Endothelial cell of hepatic sinusoid (primary cell): ENCODE measurements at regions not wholly inside any gene's neighbourhood (a gene's known extent, or its start where the extent isn't known, plus 50 kb on each side); places are given as distances from the start of the nearest gene placed in this dataset.
"Not testable (repeated sequence)": the region's sequence is repeated elsewhere in the genome, so short reads cannot be mapped to it uniquely, and the experiment has no call there.

Experiments
- in situ Hi-C: cut with HindIII; loops from 2 replicates; pipeline ENCODE4 v1.10.0; 2017; ENCODE audit warnings: low sequenced_read_pairs

GRCh38 chr14:51566831-51567582 lies 84.7 kb upstream of the FRMD6 start:
- in situ Hi-C loops, result no loop called here

GRCh38 chr14:51568366-51568765 lies 83.3 kb upstream of the FRMD6 start:
- in situ Hi-C loops, result no loop called here

GRCh38 chr14:51573607-51574006 lies 78.1 kb upstream of the FRMD6 start:
- in situ Hi-C loops, result no loop called here

- in situ Hi-C loops, result no loop called here
Measured at GRCh38 chr14:51574009-51574408, 77.7 kb upstream of the FRMD6 start.

GRCh38 chr14:51575349-51576116 lies 76.2 kb upstream of the FRMD6 start:
- in situ Hi-C loops, result no loop called here

- in situ Hi-C loops, result no loop called here
Measured at GRCh38 chr14:51576117-51576430, 75.6 kb upstream of the FRMD6 start.

GRCh38 chr14:51576879-51577278 lies 74.8 kb upstream of the FRMD6 start:
- in situ Hi-C loops, result no loop called here

GRCh38 chr14:51578853-51579252 lies 72.9 kb upstream of the FRMD6 start:
- in situ Hi-C loops, result no loop called here

- in situ Hi-C loops, result no loop called here
Measured at GRCh38 chr14:51581017-51581881, 70.5 kb upstream of the FRMD6 start.

- in situ Hi-C loops, result no loop called here
Measured at GRCh38 chr14:51582437-51582836, 69.3 kb upstream of the FRMD6 start.

GRCh38 chr14:51585055-51585454 lies 66.7 kb upstream of the FRMD6 start:
- in situ Hi-C loops, result no loop called here

GRCh38 chr14:51592836-51593235 lies 58.9 kb upstream of the FRMD6 start:
- in situ Hi-C loops, result no loop called here

- in situ Hi-C loops, result no loop called here
Measured at GRCh38 chr14:51593397-51593796, 58.3 kb upstream of the FRMD6 start.

GRCh38 chr14:51595881-51596455 lies 55.7 kb upstream of the FRMD6 start:
- in situ Hi-C loops, result no loop called here

- in situ Hi-C loops, result no loop called here
Measured at GRCh38 chr14:51596488-51597117, 55.1 kb upstream of the FRMD6 start.

GRCh38 chr14:51597261-51598001 lies 54.3 kb upstream of the FRMD6 start:
- in situ Hi-C loops, result no loop called here

GRCh38 chr14:51598924-51599600 lies 52.6 kb upstream of the FRMD6 start:
- in situ Hi-C loops, result not testable (repeated sequence)

- in situ Hi-C loops, result no loop called here
Measured at GRCh38 chr14:51600658-51601057, 51.1 kb upstream of the FRMD6 start.
